HG03439 (cell line): ENCODE measurements at regions not wholly inside any gene's neighbourhood (a gene's known extent, or its start where the extent isn't known, plus 50 kb on each side); places are given as distances from the start of the nearest gene placed in this dataset.

Source experiments
- ATAC-seq: cut with Tn5 transposase; IDR thresholded peaks from one replicate; pipeline ENCODE4 v1.9.1; 2021; ENCODE audit warnings: mild to moderate bottlenecking, moderate library complexity; ENCODE audit not compliant: unreplicated experiment

DNA sequence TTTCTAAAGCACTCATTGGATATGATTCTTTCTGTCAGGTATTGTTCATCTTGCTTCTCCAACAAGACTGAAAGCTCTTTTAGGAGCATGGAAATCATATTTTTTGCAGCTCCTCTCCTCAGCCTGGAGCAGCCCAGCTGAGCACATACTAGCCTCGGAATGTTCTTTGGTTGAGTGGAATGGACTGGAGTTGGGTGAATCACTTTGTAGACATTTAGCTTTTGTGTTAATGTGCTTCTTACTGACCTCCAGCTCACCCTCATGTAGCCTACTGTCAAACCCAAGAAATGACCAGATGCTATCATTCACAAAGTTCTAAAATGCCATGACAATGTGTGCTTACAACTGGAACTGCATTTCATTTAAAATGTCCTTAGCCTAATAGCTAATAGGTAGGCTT is 161.1 kb downstream of the NUAK1 start:
- ATAC-seq = no peak

GRCh38 chr12:105978276-105978675 is 160.5 kb downstream of the NUAK1 start:
- ATAC-seq = no peak

DNA sequence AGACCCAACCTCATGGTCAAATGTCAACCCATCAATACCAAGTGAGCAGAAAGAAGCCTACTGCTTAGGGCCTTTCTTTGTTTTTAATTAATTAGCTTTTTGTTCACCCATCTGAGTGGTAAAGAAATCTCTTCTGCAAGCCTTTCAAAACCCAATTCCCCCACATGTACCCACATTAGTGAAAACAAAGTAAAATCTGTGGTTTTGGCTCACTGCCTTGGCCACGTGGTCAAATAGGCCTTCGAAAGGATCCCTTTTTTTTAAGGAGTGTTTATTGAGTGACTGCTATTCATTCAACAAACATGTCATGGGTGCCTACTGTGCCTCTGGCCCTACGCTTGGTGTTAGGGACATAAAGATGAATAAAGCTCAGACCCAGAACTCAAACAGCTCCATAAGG is 160.1 kb downstream of the NUAK1 start:
- ATAC-seq = no peak

DNA sequence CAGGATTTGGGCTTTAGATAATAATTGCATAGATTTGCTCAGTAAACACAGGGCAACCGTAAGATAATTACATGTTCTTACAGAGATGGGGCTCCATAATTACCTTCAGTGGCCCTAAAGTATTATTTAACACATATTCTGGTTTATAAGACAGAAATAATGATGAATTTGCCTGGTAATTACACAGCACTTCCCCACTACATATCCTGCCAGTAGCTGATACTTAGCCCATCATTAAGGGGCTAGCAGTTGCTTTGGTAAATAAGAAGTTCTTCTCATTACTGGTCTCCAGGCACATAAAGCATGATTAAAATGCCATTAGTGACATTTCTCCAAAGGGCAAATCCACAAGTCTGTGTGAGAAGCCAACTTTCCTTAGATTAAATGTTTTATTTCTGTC is 158.7 kb downstream of the NUAK1 start:
- no peak for ATAC-seq

DNA sequence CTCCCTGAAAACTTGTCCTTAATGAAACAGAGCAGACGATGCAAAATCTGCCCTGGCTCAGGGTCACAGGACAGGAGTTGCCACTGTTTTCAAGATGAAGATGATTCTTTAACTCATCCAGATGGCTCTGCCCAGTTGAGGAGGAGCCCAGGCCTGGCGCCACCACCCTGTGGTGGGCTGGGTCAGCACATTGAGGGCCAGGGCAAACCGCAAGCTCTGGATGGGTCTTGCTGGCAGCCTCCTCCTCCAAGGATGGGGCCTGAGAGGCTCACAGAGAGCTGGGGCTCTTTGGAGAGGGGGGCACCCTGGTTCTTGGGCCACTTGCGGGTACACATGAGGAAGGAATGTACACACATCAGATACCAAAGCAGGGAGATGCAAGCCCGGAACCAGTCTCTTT is 158.2 kb downstream of the NUAK1 start:
- ATAC-seq = no peak

DNA sequence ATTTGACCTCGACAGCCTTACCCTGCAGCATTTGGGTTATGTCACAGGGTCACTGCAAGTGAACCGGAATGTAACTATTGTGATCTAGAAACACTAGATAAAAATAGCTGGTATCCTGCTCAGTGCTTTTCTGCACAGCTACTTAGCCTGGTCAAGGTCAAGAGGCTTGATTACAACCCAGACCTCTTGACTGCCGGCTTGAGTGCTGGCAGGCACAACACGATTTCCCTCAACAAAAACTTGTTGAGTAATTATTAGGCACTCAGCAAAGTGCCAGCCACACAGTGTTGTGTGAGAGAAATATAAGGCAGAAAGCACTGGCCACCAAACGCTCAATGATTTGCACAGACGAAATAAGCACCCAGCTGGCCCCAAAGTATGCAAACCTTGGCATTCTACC is 156.7 kb downstream of the NUAK1 start:
- ATAC-seq = no peak

- no peak for ATAC-seq
Measured at GRCh38 chr12:105983622-105984320, 155.0 kb downstream of the NUAK1 start.

GRCh38 chr12:105985383-105985782 is 153.4 kb downstream of the NUAK1 start:
- ATAC-seq = no peak

GRCh38 chr12:105986779-105987684 is 151.7 kb downstream of the NUAK1 start:
- no peak for ATAC-seq

- ATAC-seq = no peak
Measured at GRCh38 chr12:105987685-105988035, 151.1 kb downstream of the NUAK1 start.

DNA sequence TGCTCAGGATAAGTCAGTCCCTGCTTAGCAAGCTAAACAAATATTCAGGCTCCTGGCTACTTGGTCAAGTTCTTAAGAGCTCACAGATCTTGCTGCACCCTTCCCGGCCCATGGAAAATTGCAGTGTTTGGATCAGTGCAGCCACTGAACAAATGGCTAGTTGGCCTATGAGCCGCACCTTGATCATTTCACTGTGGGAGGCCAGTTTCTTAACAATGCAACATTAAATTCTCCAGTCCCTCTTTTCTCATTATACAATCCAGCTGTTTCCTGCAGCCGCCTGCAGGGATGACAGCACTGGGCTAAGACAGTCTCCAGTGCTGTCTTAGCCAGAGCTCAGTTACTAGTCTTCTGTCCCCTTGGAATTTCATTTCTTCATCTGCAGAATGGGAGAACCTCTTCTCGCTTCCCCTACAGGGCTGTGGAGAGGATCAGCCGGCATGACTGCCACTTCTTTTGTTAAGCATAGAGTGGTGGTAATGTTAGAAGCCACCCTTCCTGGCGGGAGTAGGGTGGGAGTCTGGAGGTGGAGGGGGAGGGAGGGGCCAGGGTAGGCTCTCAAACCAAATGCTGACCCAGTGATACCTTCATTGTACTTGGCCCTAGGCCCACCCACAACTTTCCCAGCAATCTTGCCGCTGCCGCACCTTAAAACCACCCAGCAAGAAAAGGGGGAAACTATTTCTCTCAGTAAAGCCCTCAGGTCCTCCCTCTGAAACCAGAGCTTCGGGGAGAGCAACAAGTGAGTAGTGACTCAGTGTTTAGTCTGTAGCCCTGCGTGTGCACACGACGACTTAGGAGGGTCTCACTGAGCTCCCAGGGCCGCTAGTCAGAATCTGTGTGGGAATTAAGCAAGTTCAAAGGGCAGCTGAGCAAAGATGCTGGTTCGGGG is 145.7 kb downstream of the NUAK1 start:
- ATAC-seq = no peak

DNA sequence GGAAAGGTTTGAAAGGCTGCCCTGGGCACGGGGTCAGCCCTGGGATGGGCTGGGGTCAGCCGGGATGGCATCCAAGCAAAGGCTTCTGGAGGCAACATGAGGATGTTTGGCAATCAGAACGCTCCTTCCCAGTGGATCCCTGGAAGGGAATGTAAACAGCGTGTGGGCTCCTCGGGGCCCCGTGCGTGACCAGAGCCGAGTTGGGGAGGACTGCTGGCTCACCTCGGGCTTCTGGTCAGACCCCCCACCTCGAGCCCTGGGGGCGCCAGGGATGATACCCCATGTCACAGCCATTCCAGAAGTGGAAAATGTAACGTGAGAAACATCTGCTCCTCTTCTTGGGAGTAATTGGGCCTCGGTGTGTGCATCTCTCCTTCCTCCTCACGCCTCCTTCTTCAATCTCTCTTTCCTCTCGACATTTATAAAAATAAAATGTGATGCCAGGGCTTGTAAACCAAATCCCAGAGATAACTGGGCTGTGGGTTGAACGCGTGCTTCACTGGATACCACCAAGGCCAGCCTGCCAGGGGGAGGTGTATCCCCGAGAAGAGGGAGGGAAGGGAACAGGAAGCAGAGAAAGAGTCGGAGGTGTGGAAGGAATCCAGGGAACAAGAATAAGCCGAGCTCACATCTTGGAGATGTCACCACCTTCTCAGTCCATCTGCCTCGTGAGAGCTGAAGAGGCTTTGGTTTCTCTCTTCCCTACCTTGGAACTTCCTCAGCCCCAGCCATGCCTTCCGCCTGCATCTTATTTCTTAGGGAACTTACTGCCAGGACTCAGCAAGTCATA is 144.8 kb downstream of the NUAK1 start:
- no peak for ATAC-seq

DNA sequence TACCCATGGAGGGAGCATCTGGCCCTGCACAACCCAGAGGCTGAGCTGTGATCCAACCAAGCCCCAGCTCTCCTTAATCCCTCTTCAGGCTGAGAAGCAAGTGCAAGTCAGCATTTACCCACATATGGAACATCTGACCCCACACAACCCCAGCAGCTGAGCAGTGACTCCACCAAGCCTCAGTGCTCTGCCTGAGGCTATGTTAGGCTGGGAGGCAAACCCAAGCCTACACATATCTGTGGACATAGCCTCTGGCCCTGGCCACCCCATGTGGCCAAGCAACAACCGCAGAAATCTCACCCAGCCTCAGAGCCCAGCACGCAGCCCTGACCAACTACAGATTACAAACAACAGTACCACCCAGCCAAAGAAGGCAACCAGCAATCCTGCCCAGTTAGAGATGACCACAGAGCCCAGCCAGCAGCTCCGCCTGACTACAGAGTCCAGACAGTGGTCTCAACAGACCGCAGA is 142.8 kb downstream of the NUAK1 start:
- ATAC-seq = no peak

DNA sequence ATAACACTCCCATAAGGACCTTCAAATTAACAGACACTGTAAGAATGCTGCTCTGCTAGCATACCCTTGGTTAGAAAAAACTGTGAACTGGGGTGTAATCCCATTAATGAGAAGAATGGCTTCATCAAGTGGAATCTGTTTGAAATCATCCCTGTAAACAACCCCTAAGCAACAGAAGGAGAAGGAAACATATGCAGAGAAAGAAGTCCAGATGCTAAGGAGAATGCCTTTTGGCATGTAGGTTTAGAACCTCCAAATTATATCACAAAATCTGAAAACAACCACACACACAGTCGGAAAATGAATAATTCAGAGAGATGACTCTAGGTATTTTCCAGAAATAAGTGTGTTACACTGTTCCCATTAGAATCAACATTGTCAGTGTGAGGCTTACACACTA is 140.2 kb downstream of the NUAK1 start:
- no peak for ATAC-seq

DNA sequence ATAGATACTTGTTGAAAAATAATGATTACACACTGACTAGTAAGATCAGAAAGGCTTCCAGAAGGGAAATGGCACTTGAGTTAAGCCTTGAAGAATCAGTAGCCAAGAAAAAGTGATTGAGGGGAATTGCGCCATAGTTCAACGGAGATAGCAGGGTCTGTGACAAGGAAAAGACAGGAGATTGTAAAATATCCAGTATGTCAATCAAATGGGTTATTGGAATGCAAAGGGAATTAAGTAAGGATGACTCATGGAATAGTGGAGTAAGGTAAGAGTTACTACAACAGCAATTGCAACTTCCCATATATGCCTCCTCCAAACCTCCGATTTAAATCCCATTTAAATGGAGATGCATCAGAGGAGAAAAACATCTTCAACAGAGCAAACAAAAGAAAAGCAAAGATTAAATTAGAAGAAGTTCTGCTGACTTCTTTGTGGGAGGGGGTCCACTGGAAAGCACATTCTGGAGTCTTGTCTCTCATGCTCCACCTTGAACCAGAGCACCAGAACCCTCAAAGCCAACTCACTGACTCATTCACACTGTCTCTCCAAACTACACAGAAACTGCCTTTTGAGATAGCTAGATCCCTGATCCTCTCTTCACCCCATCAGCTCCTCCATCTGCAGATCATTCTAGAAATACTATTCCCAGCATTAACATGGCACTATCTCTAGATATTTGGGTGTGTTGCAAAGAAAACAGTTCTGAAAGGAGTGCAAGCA is 138.2 kb downstream of the NUAK1 start:
- no peak for ATAC-seq

DNA sequence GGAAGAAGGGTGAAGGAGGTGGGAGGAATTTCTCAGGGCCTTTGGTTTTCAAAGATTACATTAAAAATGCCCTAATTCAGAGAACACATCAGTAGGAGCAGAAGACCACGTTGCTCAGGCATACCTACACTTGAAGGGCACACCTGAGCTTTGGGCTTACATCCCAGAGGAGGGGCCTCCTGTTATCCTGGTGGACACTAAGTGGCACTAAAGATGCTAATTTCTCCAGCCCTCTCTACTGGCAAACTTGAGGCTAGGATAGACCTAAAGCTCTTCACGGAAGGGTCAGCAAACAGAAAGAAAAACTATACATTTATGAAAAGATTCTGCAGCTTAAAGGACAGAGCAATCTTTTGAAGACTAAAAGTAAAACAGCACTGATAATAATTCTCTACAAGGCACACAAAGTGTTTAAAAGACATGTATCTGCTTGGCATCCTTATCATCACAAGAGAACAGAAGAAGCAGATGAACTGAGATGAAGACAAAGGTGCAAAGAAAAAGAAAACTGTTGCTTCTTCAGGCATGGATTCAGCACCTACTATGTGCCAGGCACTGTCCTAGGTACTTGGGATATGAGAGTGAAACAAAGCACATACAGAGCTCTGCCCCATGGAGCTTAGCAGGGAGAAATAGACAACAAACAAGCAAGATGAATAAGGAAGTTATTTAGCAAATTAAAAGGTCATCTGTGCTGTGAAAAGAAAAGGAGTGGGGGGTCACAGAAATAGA is 137.5 kb downstream of the NUAK1 start:
- ATAC-seq = no peak

- ATAC-seq = no peak
Measured at GRCh38 chr12:106001837-106002218, 136.9 kb downstream of the NUAK1 start.

GRCh38 chr12:106003297-106003696 is 135.5 kb downstream of the NUAK1 start:
- ATAC-seq = no peak

DNA sequence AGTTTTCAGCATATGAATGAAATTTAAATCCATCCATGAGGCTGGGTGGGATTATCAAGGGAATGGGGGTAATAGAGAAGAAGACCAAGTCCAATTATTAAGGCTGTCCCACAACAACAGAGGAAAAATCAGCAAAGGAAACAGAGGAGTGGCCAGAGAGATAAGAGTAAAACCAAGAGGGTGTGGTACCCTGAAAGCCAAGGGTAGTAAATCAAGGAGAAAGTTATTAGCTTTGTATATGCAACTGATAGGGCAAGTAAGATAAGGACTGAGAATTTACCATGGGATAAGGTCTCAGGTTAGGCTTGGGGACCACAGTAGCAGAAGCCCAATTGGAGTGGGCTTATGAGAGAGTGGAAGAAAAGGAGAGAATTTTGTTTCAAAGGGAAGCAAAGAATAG is 134.5 kb downstream of the NUAK1 start:
- no peak for ATAC-seq
